ENCODE measurements at regions not wholly inside any gene's neighbourhood (a gene's known extent, or its start where the extent isn't known, plus 50 kb on each side); places are given as distances from the start of the nearest gene placed in this dataset.
"Not testable (repeated sequence)": the region's sequence is repeated elsewhere in the genome, so short reads cannot be mapped to it uniquely, and the experiment has no call there.

GRCh38 chr15:22263738-22264137 lies 183.4 kb downstream of the OR4M2 start:
- DNase-seq = no peak

GRCh38 chr15:22264272-22264671 lies 183.9 kb downstream of the OR4M2 start:
- DNase-seq = not testable (repeated sequence)

GRCh38 chr15:22265056-22265945 lies 185.0 kb downstream of the OR4M2 start:
- DNase-seq = no peak

- no peak for DNase-seq
These were observed 185.6 kb downstream of the OR4M2 start for GRCh38 chr15:22265970-22266369.

- DNase-seq = no peak
These were observed 187.4 kb downstream of the OR4M2 start for GRCh38 chr15:22267761-22268160.

GRCh38 chr15:22268201-22268600 lies 187.9 kb downstream of the OR4M2 start:
- not testable (repeated sequence) for DNase-seq

- DNase-seq = not testable (repeated sequence)
These were observed 188.3 kb downstream of the OR4M2 start for GRCh38 chr15:22268654-22269053.

GRCh38 chr15:22272286-22273160 lies 186.2 kb upstream of the GOLGA6L22 start:
- DNase-seq = not testable (repeated sequence)

GRCh38 chr15:22273185-22273584 lies 185.5 kb upstream of the GOLGA6L22 start:
- DNase-seq = not testable (repeated sequence)

GRCh38 chr15:22274376-22274775 lies 184.3 kb upstream of the GOLGA6L22 start:
- not testable (repeated sequence) for DNase-seq

- not testable (repeated sequence) for DNase-seq
These were observed 177.9 kb upstream of the GOLGA6L22 start for GRCh38 chr15:22280770-22281169.

- not testable (repeated sequence) for DNase-seq
These were observed 175.7 kb upstream of the GOLGA6L22 start for GRCh38 chr15:22282794-22283533.

- not testable (repeated sequence) for DNase-seq
These were observed 173.8 kb upstream of the GOLGA6L22 start for GRCh38 chr15:22284795-22285420.

GRCh38 chr15:22291054-22291453 lies 167.6 kb upstream of the GOLGA6L22 start:
- not testable (repeated sequence) for DNase-seq

- DNase-seq = not testable (repeated sequence)
These were observed 155.6 kb upstream of the GOLGA6L22 start for GRCh38 chr15:22303112-22303511.
